ENCODE measurements at regions not wholly inside any gene's neighbourhood (a gene's known extent, or its start where the extent isn't known, plus 50 kb on each side); places are given as distances from the start of the nearest gene placed in this dataset. TPM values are rescaled to one million over a fixed set of nuclear protein-coding genes. Genes with fewer than 3 reads are reported as not detected.

- H3K27ac ChIP-seq: no peak overlapping the region
- Mint-ChIP-seq H3K4me3 (no peak overlapping the region), H3K4me1 (no peaks in the 10 kb centered on the region), H3K36me3 (no peaks in the 10 kb centered on the region), H3K27ac (no peak overlapping the region), H3K9me3 (no peaks in the 10 kb centered on the region), H3K27me3 (ENCODE audit: insufficient read depth, low read depth) (no peaks in the 10 kb centered on the region)
- no peak overlapping the region for H3K9ac ChIP-seq
- DNase-seq (ENCODE audit: low spot score): no peak
- H3K79me2 ChIP-seq (ENCODE audit: low read depth): no peaks in the 10 kb centered on the region
- H4K20me1 ChIP-seq (ENCODE audit: low read depth): no peaks in the 10 kb centered on the region
- TF ChIP-seq EZH2phosphoT487 (IDR thresholded peaks at IDR 0.05) (no peak), EZH2 (IDR thresholded peaks at IDR 0.05) (no peak)
- H3K4me1 ChIP-seq: no peaks in the 10 kb centered on the region
- H3F3A ChIP-seq (ENCODE audit: low read depth): no peaks in the 10 kb centered on the region
- H2AFZ ChIP-seq (replicated peaks): no peak overlapping the region
- no peak overlapping the region for H3K4me3 ChIP-seq
- H3K9me3 ChIP-seq (ENCODE audit: low read depth): no peaks in the 10 kb centered on the region
- no peaks in the 10 kb centered on the region for H3K27me3 ChIP-seq
- no peak overlapping the region for H3K4me2 ChIP-seq
- H3K36me3 ChIP-seq: no peaks in the 10 kb centered on the region
Observed at GRCh38 chr6:73884540-73884939, 188.5 kb downstream of the CD109 start.

- Histone ChIP-seq H4K20me1 (ENCODE audit: low read depth) (no peaks in the 10 kb centered on the region), H3K27me3 (no peaks in the 10 kb centered on the region), H3K4me2 (no peak overlapping the region), H3K9ac (no peak overlapping the region), H3K9me3 (ENCODE audit: low read depth) (no peaks in the 10 kb centered on the region), H3K79me2 (ENCODE audit: low read depth) (no peaks in the 10 kb centered on the region), H2AFZ (replicated peaks) (no peak overlapping the region), H3K27ac (no peak overlapping the region), H3K36me3 (no peaks in the 10 kb centered on the region), H3K4me1 (no peaks in the 10 kb centered on the region), H3F3A (ENCODE audit: low read depth) (no peaks in the 10 kb centered on the region), H3K4me3 (no peak overlapping the region)
- H3K27ac Mint-ChIP-seq: no peak overlapping the region
- no peaks in the 10 kb centered on the region for H3K27me3 Mint-ChIP-seq (ENCODE audit: insufficient read depth, low read depth)
- no peak for DNase-seq (ENCODE audit: low spot score)
- TF ChIP-seq, protein P1, sequence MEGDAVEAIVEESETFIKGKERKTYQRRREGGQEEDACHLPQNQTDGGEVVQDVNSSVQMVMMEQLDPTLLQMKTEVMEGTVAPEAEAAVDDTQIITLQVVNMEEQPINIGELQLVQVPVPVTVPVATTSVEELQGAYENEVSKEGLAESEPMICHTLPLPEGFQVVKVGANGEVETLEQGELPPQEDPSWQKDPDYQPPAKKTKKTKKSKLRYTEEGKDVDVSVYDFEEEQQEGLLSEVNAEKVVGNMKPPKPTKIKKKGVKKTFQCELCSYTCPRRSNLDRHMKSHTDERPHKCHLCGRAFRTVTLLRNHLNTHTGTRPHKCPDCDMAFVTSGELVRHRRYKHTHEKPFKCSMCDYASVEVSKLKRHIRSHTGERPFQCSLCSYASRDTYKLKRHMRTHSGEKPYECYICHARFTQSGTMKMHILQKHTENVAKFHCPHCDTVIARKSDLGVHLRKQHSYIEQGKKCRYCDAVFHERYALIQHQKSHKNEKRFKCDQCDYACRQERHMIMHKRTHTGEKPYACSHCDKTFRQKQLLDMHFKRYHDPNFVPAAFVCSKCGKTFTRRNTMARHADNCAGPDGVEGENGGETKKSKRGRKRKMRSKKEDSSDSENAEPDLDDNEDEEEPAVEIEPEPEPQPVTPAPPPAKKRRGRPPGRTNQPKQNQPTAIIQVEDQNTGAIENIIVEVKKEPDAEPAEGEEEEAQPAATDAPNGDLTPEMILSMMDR (IDR thresholded peaks at IDR 0.05): no peak
- TF ChIP-seq EZH2phosphoT487 (IDR thresholded peaks at IDR 0.05) (no peak), EZH2 (IDR thresholded peaks at IDR 0.05) (no peak)
- H3K36me3 Mint-ChIP-seq: no peaks in the 10 kb centered on the region
- H3K4me3 Mint-ChIP-seq: no peak overlapping the region
- H3K4me1 Mint-ChIP-seq: no peaks in the 10 kb centered on the region
- no peaks in the 10 kb centered on the region for H3K9me3 Mint-ChIP-seq
Observed at GRCh38 chr6:73879501-73880293, 183.7 kb downstream of the CD109 start.

DNA sequence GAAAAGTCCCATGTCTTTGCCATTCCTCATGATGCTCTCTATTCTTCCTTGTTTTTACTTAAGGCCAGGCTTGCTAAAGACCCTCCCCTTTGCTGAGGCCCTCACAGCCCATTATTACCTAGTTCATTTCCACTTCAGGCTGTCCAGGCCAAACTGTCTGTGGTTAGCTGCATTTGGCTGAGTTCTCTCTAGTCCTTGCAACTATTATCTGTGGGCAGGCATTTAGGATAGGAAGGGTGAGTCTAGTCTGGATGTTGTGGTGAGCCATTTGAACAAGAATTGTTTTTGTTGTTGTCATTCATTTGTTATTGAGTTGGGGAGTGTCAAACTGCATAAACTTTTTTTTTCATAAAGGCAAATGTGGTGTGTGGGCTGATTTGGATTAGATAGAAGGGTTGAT, 182.4 kb downstream of the CD109 start:
- Histone ChIP-seq H3K27me3 (no peaks in the 10 kb centered on the region), H3K79me2 (ENCODE audit: low read depth) (no peaks in the 10 kb centered on the region), H3K4me3 (no peak overlapping the region), H4K20me1 (ENCODE audit: low read depth) (no peaks in the 10 kb centered on the region), H3K4me2 (no peak overlapping the region), H3K9ac (no peak overlapping the region), H3K4me1 (no peaks in the 10 kb centered on the region), H3F3A (ENCODE audit: low read depth) (no peaks in the 10 kb centered on the region), H3K36me3 (no peaks in the 10 kb centered on the region), H2AFZ (replicated peaks) (no peak overlapping the region), H3K9me3 (ENCODE audit: low read depth) (no peaks in the 10 kb centered on the region), H3K27ac (no peak overlapping the region)
- no peaks in the 10 kb centered on the region for H3K36me3 Mint-ChIP-seq
- no peak overlapping the region for H3K4me3 Mint-ChIP-seq
- no peaks in the 10 kb centered on the region for H3K9me3 Mint-ChIP-seq
- DNase-seq (ENCODE audit: low spot score): no peak
- H3K4me1 Mint-ChIP-seq: no peaks in the 10 kb centered on the region
- TF ChIP-seq EZH2 (IDR thresholded peaks at IDR 0.05): no peak
- TF ChIP-seq, protein P1 (IDR thresholded peaks at IDR 0.05): no peak
- no peak for TF ChIP-seq EZH2phosphoT487 (IDR thresholded peaks at IDR 0.05)
- no peaks in the 10 kb centered on the region for H3K27me3 Mint-ChIP-seq (ENCODE audit: insufficient read depth, low read depth)
- H3K27ac Mint-ChIP-seq: no peak overlapping the region

Small RNA genes lying in the stretch of these regions (small RNA-seq; reads per million reads assigned to genes)
- gene AL356277.1 (not detected), gene TXNP7 (not detected)
